ENCODE measurements at regions not wholly inside any gene's neighbourhood (a gene's known extent, or its start where the extent isn't known, plus 50 kb on each side); places are given as distances from the start of the nearest gene placed in this dataset.

DNA sequence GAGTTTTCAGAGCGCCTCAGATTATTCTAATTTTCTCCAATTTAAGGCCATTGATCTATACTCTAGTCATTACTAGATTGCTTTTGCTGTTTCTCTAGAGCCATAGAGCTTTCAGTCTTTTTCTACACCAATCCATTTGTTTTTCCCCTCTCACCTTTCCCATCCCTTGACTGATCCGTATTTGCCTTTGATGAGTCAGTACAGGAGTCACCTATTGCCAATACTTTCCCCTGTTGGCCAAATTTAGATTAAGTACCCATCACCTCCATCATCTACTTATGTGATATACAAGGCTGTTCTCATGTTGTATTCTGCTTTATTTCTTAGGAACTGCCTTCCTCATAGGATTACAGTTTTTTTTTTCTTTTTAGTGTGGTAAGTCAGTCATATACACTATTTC is 463.2 kb downstream of the KLF12 start:
- no peak overlapping the region for H3K4me3 ChIP-seq (ENCODE audit: low read length)
- no peaks in the 10 kb centered on the region for H3K36me3 ChIP-seq (ENCODE audit: control insufficient read depth, insufficient read depth, low read length)
- H3K9ac ChIP-seq (ENCODE audit: low read length): no peak overlapping the region
- no peaks in the 10 kb centered on the region for H3K27me3 ChIP-seq (ENCODE audit: control insufficient read depth, insufficient read depth, low read length)
- H3K27ac ChIP-seq (ENCODE audit: low read depth, low read length): no peak overlapping the region
- no peaks in the 10 kb centered on the region for H3K4me1 ChIP-seq (ENCODE audit: control insufficient read depth, insufficient read depth, low read length)

DNA sequence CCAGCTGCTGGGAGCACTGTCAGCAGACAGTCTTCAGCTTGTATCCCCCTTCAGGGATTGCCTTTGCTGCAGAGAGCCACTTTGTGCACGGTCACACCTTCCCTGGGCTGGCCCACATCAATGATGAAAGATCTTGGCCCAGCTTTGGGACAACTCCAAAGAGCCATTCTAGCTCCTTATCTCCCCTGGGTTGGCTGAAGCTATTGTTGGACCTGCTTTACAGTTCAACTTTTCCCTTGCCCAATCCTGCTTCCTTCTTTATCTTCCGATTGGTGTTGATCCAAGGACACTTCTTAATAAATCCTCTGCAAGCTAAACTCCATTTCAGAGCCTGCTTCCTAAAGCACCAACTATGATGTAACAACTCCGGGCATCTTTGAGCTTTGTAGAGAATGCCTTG is 466.4 kb downstream of the KLF12 start:
- Histone ChIP-seq H3K4me1 (ENCODE audit: control insufficient read depth, insufficient read depth, low read length) (no peaks in the 10 kb centered on the region), H3K9ac (ENCODE audit: low read length) (no peak overlapping the region), H3K27me3 (ENCODE audit: control insufficient read depth, insufficient read depth, low read length) (no peaks in the 10 kb centered on the region), H3K36me3 (ENCODE audit: control insufficient read depth, insufficient read depth, low read length) (no peaks in the 10 kb centered on the region), H3K4me3 (ENCODE audit: low read length) (no peak overlapping the region), H3K27ac (ENCODE audit: low read depth, low read length) (no peak overlapping the region)

DNA sequence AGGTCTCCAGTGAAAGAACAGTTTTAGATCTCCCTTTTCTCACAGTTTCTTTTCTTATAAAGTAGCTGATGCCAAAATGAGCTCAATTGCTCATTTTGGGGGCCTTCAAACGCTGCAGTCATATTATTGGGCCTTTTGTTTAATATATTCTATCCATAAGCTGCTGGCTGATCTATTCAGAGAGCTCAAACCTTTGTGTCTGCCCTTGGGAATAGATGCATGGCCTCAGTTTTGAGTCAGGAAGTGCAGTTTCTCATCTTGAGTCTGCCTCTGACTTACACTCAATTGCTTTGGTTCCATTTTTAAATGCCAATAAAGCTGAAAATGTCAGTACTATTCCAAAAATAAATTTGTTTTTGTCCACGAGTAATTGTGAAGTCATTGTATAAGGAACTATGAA is 468.9 kb downstream of the KLF12 start:
- no peak overlapping the region for H3K4me3 ChIP-seq (ENCODE audit: low read length)
- H3K9ac ChIP-seq (ENCODE audit: low read length): no peak overlapping the region
- H3K36me3 ChIP-seq (ENCODE audit: control insufficient read depth, insufficient read depth, low read length): no peaks in the 10 kb centered on the region
- H3K27me3 ChIP-seq (ENCODE audit: control insufficient read depth, insufficient read depth, low read length): no peaks in the 10 kb centered on the region
- no peak overlapping the region for H3K27ac ChIP-seq (ENCODE audit: low read depth, low read length)
- no peaks in the 10 kb centered on the region for H3K4me1 ChIP-seq (ENCODE audit: control insufficient read depth, insufficient read depth, low read length)

DNA sequence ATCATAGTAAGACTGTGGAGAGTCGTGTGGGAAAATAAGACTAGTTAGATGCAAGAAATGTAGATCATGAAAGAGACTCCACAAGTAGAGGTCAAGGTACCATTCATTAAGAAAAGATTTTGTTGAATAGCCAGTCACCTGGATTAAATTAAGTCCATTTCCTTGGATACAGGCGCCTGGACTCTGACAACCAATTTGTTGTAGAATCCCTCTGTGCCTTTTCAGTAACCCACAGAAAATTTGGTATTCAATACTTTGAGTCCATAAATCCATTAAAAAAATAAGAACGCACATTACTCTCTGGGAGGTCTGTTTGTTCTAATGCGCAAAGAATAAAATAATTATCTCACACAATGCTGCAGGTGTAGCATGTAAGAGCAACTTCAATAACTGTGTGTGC is 469.4 kb downstream of the KLF12 start:
- Histone ChIP-seq H3K36me3 (ENCODE audit: control insufficient read depth, insufficient read depth, low read length) (no peaks in the 10 kb centered on the region), H3K9ac (ENCODE audit: low read length) (no peak overlapping the region), H3K4me3 (ENCODE audit: low read length) (no peak overlapping the region), H3K27me3 (ENCODE audit: control insufficient read depth, insufficient read depth, low read length) (no peaks in the 10 kb centered on the region), H3K4me1 (ENCODE audit: control insufficient read depth, insufficient read depth, low read length) (no peaks in the 10 kb centered on the region), H3K27ac (ENCODE audit: low read depth, low read length) (no peak overlapping the region)

DNA sequence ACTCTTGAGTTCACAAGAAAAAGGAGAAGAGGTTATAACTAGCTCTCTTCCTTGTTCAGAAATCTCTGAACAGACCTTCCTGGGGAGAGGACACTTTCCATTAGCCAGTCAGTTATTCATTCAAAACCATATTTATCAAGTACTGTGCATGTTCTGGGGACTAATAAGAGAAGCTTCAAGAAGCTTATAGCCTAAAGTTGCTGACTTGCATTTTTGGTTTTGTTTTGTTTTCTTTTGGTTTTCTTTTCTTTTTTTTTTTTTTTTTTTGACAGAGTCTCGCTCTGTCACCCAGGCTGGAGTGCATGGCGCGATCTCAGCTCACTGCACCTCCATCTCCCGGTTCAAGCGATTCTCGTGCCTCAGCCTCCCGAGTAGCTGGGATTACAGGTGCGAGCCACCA is 471.4 kb downstream of the KLF12 start:
- H3K36me3 ChIP-seq (ENCODE audit: control insufficient read depth, insufficient read depth, low read length): no peaks in the 10 kb centered on the region
- no peak overlapping the region for H3K9ac ChIP-seq (ENCODE audit: low read length)
- H3K4me3 ChIP-seq (ENCODE audit: low read length): no peak overlapping the region
- H3K4me1 ChIP-seq (ENCODE audit: control insufficient read depth, insufficient read depth, low read length): no peaks in the 10 kb centered on the region
- H3K27ac ChIP-seq (ENCODE audit: low read depth, low read length): no peak overlapping the region
- no peaks in the 10 kb centered on the region for H3K27me3 ChIP-seq (ENCODE audit: control insufficient read depth, insufficient read depth, low read length)

DNA sequence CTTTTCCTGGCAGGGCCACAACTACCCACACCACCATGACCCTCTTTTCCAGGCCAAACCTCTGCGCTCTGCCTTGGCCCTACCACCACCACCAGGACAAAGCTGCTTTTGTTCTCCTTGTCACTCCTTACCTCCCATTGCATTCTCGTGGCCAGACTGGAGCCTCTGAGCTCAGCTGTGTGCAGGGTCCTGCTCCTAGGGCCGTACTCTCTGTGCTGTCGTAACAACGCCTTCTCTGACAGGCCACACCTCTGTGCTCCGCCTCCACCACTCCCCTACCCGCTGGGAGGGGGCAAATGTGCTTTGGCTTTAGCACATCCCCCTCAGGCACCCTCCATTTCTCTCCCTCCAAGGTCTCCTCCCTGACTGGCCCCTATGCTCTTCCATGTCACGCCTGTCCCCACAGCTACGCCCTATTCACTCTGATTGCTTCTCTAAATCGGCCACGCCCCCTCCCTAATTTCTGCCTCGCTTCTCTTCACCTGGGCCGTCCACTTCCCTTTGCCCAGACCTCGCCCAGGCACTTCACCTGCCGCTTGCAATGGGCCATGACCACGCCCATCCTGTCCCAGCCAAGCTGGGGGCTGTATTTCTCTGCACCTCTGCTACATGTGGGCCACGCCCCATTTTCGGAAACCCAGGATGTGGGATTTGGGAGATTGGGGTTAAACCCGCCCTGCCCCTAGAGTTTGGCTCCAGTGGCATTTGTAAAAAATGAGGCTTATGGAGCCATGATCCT is 472.3 kb downstream of the KLF12 start:
- no peak overlapping the region for H3K27ac ChIP-seq (ENCODE audit: low read depth, low read length)
- H3K27me3 ChIP-seq (ENCODE audit: control insufficient read depth, insufficient read depth, low read length): no peaks in the 10 kb centered on the region
- no peak overlapping the region for H3K4me3 ChIP-seq (ENCODE audit: low read length)
- H3K4me1 ChIP-seq (ENCODE audit: control insufficient read depth, insufficient read depth, low read length): no peaks in the 10 kb centered on the region
- H3K36me3 ChIP-seq (ENCODE audit: control insufficient read depth, insufficient read depth, low read length): no peaks in the 10 kb centered on the region
- H3K9ac ChIP-seq (ENCODE audit: low read length): no peak overlapping the region

DNA sequence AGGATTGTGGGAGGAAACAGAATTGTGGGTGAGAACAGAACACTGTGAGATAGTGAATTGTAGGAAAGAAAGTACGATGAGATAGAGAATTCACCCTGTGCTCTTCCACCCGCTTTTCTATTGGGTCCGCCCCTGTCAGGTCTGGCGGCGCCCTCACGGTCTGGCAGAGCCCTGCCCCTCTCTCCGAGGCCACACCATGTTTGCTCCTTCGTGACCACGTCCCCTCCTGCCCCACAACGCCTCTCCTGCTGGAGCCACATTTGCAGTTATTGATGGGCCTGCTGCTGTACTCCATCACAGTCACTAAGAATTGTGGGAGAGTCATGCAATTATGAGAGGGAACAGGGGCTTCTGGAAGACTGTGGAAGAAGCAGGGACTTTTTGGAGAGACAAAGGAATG is 473.1 kb downstream of the KLF12 start:
- Histone ChIP-seq H3K27ac (ENCODE audit: low read depth, low read length) (no peak overlapping the region), H3K36me3 (ENCODE audit: control insufficient read depth, insufficient read depth, low read length) (no peaks in the 10 kb centered on the region), H3K4me3 (ENCODE audit: low read length) (no peak overlapping the region), H3K27me3 (ENCODE audit: control insufficient read depth, insufficient read depth, low read length) (no peaks in the 10 kb centered on the region), H3K9ac (ENCODE audit: low read length) (no peak overlapping the region), H3K4me1 (ENCODE audit: control insufficient read depth, insufficient read depth, low read length) (no peaks in the 10 kb centered on the region)

DNA sequence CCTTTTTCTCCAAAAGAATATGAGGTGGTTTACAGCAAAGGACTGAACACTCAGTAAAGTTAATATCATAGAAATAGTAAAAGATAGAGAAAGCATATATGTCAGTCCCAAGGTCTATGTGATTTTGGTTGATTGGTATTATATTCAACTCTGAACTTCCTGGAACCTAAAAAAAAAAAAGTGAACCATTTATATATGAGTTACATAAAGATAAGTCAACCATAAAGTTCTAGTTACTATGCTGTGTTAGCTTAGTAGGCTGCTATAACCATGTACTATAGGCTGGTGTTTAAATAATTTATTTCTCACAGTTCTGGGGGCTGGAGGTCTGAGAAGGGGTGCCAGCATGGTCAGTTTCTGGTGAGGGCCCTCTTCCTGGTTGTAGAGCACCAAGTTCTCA is 475.6 kb downstream of the KLF12 start:
- Histone ChIP-seq H3K4me3 (ENCODE audit: low read length) (no peak overlapping the region), H3K9ac (ENCODE audit: low read length) (no peak overlapping the region), H3K4me1 (ENCODE audit: control insufficient read depth, insufficient read depth, low read length) (no peaks in the 10 kb centered on the region), H3K36me3 (ENCODE audit: control insufficient read depth, insufficient read depth, low read length) (no peaks in the 10 kb centered on the region), H3K27me3 (ENCODE audit: control insufficient read depth, insufficient read depth, low read length) (no peaks in the 10 kb centered on the region), H3K27ac (ENCODE audit: low read depth, low read length) (no peak overlapping the region)

DNA sequence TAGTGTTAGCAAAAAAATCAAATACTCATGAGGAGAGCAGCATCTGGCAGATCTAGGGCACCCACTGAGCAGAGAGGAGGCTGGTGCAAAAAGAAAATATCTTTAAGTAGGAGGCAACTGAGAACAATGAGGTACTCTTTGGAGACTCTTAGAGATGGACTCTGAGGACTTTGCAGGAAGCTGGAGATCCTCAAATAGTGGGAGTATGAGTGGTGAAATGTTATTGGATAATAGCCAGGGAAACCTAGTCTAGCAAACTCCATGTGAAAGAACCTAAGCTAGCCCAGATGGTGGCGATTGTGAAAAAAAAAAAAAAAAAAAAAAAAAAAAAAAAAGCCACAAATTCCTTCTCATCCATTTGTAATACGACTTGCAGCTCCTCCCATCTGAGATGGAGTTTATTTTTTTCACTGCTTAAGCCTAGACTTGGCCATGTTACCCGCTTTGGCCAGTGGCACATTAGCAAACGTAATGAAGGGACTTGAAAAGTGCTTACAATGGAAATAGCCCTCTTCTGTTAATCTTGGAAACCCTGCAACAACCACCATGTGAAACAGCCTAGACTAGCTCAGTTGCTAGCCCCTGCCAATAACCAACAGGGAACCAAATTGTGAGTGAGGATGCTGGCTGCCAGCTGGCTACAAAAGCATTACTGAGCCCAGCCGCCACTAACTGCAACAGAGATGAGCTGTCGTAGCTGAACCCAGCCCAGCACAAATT is 476.2 kb downstream of the KLF12 start:
- Histone ChIP-seq H3K4me3 (ENCODE audit: low read length) (no peak overlapping the region), H3K36me3 (ENCODE audit: control insufficient read depth, insufficient read depth, low read length) (no peaks in the 10 kb centered on the region), H3K9ac (ENCODE audit: low read length) (no peak overlapping the region), H3K27ac (ENCODE audit: low read depth, low read length) (no peak overlapping the region), H3K27me3 (ENCODE audit: control insufficient read depth, insufficient read depth, low read length) (no peaks in the 10 kb centered on the region), H3K4me1 (ENCODE audit: control insufficient read depth, insufficient read depth, low read length) (no peaks in the 10 kb centered on the region)

DNA sequence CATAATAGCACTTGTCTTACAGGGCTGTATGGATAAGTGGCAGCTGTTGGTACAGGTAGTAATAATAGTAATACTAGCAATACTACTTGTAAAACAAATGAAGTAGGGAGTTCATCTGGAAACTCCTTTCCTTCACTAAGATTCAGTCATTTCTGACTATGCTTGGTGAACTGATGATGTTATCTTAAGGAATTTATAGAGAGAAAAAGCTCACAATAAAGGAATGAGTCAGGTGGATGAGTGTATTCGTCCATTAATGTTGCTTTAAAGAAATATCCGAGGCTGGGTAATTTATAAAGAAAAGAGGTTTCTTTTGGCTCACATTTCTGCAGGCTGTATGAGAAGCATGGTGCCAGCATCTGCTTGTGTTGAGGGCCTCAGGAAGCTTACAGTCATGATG is 477.3 kb downstream of the KLF12 start:
- Histone ChIP-seq H3K27ac (ENCODE audit: low read depth, low read length) (no peak overlapping the region), H3K9ac (ENCODE audit: low read length) (no peak overlapping the region), H3K4me3 (ENCODE audit: low read length) (no peak overlapping the region), H3K27me3 (ENCODE audit: control insufficient read depth, insufficient read depth, low read length) (no peaks in the 10 kb centered on the region), H3K36me3 (ENCODE audit: control insufficient read depth, insufficient read depth, low read length) (no peaks in the 10 kb centered on the region), H3K4me1 (ENCODE audit: control insufficient read depth, insufficient read depth, low read length) (no peaks in the 10 kb centered on the region)

DNA sequence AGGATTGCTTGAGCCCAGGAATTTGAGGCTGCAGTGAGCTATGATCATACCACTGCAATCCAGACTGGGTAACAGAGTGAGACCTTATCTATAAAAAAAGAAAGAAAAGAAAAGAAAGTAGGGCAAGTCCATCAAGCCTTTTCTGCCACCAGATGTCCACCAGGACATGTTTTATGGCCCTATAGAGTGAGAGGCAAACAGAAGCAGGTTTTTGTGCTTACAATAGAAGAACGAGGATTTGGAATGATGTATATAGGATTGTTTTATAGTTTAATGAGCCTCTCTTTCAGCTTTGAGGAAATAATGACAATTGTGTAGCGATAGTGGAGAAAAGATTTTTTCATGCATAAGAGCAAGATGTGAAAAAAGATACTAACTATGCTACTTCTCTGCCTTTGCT is 480.5 kb downstream of the KLF12 start:
- Histone ChIP-seq H3K9ac (ENCODE audit: low read length) (no peak overlapping the region), H3K4me1 (ENCODE audit: control insufficient read depth, insufficient read depth, low read length) (no peaks in the 10 kb centered on the region), H3K27ac (ENCODE audit: low read depth, low read length) (no peak overlapping the region), H3K36me3 (ENCODE audit: control insufficient read depth, insufficient read depth, low read length) (no peaks in the 10 kb centered on the region), H3K27me3 (ENCODE audit: control insufficient read depth, insufficient read depth, low read length) (no peaks in the 10 kb centered on the region), H3K4me3 (ENCODE audit: low read length) (no peak overlapping the region)

DNA sequence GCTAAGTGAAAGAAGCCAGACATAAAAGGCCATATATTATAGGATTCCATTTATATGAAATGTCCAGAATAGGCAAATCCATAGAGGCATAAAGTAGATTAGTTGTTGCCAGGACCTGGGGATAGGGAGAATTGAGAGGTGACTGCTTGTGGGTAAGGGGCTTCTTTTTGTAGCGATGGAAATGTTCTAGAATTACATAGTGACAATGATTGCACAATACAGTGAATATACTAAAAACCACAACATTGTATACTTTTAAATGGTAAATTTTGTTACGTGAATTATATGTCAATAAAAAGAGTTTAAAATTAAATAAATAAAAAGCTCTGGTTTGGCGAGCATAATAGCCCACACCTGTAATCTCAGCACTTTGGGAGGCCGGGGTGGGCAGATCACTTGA is 486.8 kb downstream of the KLF12 start:
- Histone ChIP-seq H3K9ac (ENCODE audit: low read length) (no peak overlapping the region), H3K4me1 (ENCODE audit: control insufficient read depth, insufficient read depth, low read length) (no peaks in the 10 kb centered on the region), H3K36me3 (ENCODE audit: control insufficient read depth, insufficient read depth, low read length) (no peaks in the 10 kb centered on the region), H3K27me3 (ENCODE audit: control insufficient read depth, insufficient read depth, low read length) (no peaks in the 10 kb centered on the region), H3K27ac (ENCODE audit: low read depth, low read length) (no peak overlapping the region), H3K4me3 (ENCODE audit: low read length) (no peak overlapping the region)

Data from rectal smooth muscle tissue (tissue), 1 donor.